Activated CD4-positive, alpha-beta T cell treated with anti-CD3 and anti-CD28 coated beads for 4 hours (primary cell): ENCODE measurements at regions not wholly inside any gene's neighbourhood (a gene's known extent, or its start where the extent isn't known, plus 50 kb on each side); places are given as distances from the start of the nearest gene placed in this dataset.
"Not testable (repeated sequence)": the region's sequence is repeated elsewhere in the genome, so short reads cannot be mapped to it uniquely, and the experiment has no call there.

Source experiments
- DNase-seq, 2 donors: peaks; one replicate each; pipeline ENCODE4 v3.0.0-alpha.2; 2020

DNA sequence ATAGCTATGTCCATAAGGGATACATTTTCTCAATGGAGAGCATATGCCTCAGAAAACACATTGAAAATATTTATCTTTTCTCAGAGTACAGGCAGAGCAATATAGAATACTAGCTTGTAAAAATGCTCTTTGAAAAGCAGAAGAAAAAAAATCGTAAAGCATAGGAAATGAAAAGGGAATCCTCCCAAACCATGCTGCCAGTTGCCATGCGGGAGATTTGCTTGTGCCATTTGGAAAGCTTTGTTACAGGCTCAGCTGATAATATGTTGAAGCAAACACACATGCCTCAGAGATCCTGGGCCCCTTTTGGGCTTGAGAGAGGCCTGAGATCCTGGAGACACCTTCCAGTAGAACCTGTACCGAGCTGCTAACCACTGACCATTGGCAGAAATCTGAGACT lies 697.1 kb downstream of the BCL11A start:
- no peak for DNase-seq

GRCh38 chr2:59853032-59853431 lies 700.4 kb downstream of the BCL11A start:
- no peak for DNase-seq

DNA sequence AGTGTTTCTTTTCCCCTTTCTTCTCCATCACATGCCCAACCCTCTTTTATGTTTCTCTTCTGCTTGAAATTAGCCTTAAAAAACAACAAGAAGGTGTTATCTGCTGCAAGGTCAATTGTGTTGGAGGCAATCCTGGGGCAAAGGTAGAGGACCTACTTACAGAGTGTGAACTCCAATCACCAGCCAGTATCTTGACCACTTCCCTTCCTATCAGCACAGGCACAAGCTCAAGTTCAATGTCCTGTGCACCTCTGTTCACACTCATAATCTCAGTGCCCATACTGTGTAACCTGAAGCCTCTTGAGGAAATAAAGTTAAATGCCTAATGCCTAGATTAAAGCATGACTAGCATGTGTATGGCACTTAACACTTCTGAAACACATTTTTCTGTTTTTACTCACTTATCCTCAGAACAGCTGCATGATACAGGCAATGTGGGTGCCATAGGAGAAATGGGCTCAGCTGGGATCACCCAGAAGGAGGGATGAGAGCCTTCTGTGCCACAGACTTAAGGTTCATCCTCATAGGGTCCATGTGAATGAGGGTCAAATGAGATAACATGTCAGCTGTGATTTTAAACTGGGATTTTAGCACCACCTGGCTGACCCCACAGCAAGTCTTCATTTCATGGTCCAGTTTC lies 701.5 kb downstream of the BCL11A start:
- DNase-seq, result no peak

DNA sequence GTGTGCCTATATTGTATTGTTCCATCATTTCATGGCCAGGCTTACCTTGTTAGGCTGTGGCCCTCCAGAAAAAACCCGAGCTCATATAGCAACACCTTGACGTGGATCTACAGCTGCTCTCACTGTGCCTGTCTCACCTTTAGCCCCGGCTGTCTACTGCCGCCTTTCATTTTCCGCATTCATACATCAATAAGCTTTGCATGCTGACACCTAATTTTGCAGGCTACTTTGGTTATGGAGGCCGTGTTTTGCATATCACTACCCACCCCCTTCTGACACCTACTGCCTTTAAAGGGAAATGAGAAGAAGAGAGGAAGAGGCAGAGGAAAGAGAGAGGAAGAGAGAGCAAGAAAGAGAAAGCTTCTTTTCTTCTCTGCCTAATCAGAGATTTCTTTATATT lies 702.9 kb downstream of the BCL11A start:
- DNase-seq, result no peak

DNA sequence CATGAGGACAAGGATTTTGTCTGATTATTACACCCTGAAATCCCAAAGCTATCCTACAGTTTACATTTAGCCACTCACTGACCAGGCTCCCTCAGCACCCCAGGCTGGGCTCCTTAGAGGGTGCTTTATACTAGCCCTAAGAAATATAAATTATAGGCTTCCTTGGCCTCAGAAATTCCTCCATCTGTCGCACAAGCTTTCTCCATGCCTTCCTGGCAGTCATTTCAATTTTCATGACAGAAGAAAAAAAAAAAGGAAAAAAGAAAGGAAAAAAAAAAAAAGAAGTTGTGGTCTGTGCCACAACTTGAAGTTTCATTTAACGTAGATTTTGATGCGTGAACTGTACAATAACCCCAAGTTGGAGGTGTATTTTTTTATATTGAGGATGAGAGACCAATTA lies 719.5 kb downstream of the BCL11A start:
- DNase-seq, result no peak

- DNase-seq, result no peak
These were observed 722.9 kb downstream of the BCL11A start for GRCh38 chr2:59830601-59831000.

- DNase-seq, result no peak
These were observed 725.8 kb downstream of the BCL11A start for GRCh38 chr2:59827677-59828076.

DNA sequence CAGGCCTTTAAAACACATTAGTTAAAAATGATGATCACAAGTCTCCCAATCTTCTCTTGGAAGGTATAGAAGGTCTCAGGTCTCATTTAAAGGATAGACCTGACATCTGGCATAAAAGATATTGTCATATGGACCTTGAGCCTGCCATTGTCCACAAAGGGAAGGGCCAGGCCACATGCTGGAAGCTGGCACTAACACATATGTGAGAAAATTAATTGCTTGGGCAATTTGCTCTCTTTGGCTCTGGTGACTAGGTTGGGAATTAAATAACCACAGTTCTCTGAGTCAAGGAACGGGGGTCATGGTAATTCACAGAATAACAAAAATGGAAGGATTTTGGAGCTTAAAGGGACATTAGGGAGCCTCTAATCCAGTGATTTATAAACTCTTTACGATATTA lies 727.3 kb downstream of the BCL11A start:
- no peak for DNase-seq

GRCh38 chr2:59824314-59824713 lies 729.1 kb downstream of the BCL11A start:
- no peak for DNase-seq

DNA sequence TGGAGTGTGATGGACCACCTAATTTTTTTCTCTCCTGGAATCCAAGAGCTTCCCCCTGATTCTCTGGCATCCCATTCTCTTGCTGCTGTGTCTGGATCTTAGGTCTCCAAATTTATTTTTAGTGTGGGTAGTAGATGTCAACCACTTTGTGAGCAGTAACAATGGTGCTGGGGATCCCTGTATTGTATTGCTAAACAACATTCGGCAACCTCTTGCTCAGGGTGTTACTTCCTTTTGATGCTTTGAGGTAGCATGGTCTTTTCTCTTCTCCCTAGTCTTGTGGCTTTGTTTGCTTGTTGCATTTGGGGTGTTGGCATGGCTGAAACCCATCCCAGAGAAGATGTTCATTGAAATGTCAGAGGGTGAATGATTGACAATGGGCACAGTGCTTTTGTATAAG lies 737.4 kb downstream of the BCL11A start:
- no peak for DNase-seq

DNA sequence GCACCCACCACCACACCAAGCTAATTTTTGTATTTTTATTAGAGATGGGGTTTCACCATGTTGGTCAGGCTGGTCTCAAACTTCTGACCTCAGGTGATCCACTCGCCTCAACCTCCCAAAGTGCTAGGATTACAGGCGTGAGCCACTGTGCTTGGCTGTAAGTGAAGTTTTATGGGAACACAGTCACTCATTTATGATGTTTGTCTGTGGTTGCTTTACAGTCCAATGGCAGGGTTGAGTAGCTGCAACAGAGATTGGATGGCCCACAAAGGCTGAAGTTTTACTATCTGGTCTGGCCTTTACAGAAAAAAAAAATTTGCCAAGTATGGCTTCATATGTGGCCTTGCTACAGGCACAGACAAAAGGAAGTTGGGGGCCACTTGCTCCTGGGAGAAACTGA lies 743.2 kb downstream of the BCL11A start:
- DNase-seq, result not testable (repeated sequence)

DNA sequence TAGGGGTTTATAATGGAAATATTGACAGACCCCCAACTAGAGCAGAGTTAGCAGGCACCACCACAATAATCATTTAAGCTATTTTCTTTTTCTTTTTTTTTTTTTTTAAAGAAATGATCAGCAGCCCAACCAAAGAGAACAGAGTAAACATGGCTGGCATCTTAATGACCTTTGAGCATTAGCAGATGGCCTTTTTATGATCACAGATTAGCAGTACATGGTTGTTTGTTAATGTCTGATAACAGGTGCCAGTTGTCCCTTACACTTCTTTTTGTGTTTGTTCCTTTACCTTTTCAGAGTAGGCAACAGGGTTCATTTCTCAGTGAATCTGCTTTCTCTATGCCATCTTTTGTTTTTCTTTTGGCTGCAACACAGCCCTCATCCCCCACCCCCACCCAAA lies 747.0 kb downstream of the BCL11A start:
- DNase-seq, result no peak

GRCh38 chr2:59804732-59805131 lies 748.7 kb downstream of the BCL11A start:
- no peak for DNase-seq

DNA sequence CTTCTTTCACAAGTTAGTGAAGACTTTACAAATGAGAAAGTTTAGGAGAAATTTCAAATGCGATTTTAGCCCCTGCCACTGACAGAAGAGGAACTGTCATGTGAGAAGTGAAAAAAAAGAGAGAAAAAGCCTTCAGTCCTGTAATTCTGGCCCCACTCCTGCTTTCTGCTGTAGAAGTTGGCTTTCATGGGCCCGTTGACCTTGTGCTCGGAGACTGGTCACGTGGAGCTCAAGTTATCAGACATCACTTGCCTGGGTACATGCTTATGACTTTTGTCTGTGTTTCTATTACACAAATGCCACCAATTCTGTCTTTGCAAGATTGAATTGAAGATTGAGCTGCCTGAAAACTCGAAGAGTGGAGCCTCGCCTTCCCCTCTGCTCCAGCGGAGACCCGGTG lies 749.9 kb downstream of the BCL11A start:
- no peak for DNase-seq

DNA sequence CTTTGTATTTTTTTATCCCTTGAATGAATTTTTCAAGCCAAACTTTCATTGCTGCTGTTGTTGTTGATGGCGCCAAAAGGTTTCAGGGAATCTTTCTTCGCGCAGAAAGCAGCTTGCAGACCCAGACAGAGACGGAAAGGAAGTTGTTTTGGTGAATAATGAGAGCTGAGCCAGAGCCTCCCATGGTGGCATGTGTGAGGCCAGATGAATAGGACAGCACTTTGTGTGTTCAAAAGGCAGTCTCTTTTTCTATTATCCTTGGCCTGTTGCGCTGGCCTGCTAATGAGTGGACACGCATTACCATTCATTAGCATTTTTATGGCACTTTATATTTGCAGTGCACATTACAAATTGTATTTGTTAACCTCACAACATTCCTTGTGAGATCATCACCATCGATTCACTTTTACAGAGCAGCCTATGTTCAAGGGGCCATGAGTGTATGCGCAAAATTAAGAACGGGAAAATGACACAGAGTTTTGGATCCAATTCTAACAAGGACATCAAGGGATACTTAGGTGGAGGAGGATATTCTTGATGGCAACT lies 754.7 kb downstream of the BCL11A start:
- DNase-seq, result no peak

- DNase-seq, result no peak
These were observed 762.3 kb downstream of the BCL11A start for GRCh38 chr2:59791004-59791618.

- DNase-seq, result no peak
These were observed 763.1 kb downstream of the BCL11A start for GRCh38 chr2:59790186-59791003.

- DNase-seq, result no peak
These were observed 763.9 kb downstream of the BCL11A start for GRCh38 chr2:59789523-59789922.

GRCh38 chr2:59787095-59787494 lies 766.4 kb downstream of the BCL11A start:
- no peak for DNase-seq

DNA sequence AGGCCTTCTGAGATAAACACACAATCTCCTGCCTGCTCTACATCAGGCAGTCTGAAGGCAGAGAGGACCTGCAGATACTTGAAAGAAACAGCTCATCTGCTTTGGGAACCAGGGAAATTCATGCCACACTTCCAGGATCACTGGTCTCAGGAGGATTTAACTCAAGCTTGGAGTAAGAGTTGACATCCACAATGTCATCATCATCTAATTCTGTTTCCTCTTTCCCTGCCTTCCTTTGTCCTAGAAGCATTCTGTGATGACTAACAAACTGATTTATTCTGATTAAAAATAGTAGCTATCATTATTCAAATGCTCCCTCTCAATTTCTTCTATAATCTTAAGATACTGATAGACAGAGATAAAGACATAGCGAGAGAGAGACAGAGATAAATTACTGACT lies 766.8 kb downstream of the BCL11A start:
- no peak for DNase-seq

- DNase-seq, result no peak
These were observed 773.9 kb downstream of the BCL11A start for GRCh38 chr2:59779571-59779970.

DNA sequence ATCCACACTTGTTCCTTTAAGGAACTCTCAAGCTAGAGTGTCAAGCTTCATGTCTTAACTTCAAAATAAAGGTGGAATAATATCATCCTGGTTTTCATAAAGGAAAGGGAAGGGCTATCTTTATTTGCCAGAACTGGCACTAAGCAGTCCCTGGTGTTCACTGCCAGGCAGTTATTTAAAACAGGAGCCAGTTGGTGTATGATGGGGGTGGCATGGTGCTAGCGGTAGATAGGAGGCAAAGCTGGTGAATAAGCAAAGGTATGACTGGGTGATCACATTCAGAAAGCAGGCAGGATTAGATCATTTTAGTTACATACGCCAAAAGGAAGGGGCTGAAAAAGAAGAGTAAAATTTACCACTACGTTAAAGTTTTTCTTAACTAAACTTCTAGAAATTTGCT lies 776.3 kb downstream of the BCL11A start:
- no peak for DNase-seq

DNA sequence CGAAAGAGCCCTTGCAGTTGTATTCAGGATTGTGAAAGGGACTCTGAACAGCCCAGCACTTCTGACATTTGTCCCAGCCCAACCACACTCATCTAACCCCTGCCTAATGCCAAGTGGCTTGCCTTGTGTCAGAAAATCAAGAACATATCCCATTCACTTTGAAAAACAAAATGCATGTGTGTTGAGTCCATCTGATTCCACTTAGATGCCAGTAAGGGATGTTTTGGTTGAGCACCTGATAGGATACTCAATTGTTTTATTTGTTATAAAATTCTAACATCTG lies 776.8 kb downstream of the BCL11A start:
- DNase-seq, result no peak

DNA sequence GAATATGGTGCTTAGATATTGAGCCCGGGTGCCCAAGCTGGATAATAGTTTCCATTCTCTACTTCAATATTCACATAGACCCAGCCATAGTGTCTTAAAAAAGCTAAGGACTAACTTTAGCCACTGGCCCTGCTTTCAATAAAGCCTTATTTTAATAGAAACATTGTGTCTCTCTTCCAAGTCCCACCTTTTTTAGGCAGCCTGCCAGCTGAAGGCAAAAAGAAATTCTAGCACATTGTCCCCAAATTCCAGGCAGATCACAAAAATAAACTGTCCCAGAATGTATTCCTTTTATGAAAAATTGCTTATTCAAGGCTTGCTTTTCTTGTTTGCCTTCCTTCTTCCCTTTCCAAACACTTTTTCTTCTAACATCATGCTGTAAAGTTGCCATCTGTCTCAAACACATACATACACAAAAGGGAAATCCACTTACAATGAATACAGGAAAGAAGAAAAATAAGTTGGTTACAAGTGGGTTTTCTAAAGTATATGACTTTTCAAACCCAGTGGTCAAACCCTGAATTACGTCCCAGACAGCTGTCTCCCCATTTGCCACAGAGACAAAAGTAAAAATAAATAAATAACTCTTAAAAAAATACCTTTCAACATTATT lies 778.5 kb downstream of the BCL11A start:
- no peak for DNase-seq
